CD4-positive, alpha-beta T cell treated with Interleukin-15 for 1 hour (primary cell): ENCODE measurements at regions not wholly inside any gene's neighbourhood (a gene's known extent, or its start where the extent isn't known, plus 50 kb on each side); places are given as distances from the start of the nearest gene placed in this dataset.
A peak's percentile ranks its signal among the peaks of the same experiment; 100 is the strongest.

Source experiments
- DNase-seq: peaks from one replicate; pipeline ENCODE4 v3.0.0-alpha.2; 2020

DNA sequence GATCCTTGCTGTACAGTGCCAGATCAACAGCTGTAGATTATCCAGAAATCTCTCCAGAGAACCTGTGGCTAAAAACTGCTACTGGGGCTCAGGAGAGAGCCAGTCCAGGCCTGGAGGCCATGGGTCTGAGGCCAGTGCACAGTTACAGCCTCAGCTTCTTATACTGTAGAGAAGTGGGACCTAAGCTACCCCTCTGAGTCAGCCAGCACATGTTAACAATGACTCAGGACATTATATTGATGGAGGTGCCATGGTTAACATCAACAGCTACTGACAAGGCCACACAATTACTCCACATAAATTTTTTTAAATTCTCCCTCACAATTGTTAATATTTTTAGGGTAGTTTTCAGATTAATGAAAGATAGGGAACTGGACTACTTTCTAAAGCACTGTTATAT is 138.5 kb downstream of the RBM26 start:
- DNase-seq = no peak

DNA sequence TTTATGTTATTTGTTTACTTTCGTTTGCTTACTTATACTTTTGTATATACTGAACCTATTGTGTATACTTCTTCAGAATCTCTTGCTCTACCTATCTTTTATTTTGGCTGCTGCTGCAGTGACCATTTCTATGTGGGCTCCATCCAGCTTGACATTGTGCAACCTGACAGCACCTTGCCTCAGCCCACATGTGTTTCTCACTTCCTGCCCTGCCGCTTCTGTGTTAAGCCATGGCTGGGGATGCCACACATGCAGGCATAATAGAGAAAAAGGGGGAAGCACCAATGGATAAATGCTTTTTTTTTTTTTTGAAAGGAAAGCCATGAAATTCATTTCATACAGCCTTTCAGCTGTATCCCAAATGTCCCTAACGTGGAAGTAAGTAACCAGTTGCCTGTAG is 147.6 kb downstream of the RBM26 start:
- DNase-seq = no peak

DNA sequence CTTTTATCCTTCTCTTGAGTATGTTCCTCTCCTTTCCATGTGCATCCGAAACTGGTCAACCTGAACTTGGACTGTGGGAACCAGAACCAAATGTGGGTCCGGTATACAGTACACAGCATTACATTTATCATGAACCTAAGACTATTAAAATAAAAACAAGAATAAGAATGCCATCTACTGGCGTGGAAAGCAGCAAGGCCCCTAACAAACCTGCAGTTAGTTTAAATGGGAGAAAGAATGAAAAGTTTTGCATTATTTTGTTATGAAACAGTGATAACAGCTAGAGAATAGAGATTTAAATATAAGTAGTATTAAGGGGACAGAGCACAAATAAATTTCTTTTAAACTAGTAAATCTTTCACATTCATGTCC is 159.5 kb downstream of the RBM26 start:
- no peak for DNase-seq

DNA sequence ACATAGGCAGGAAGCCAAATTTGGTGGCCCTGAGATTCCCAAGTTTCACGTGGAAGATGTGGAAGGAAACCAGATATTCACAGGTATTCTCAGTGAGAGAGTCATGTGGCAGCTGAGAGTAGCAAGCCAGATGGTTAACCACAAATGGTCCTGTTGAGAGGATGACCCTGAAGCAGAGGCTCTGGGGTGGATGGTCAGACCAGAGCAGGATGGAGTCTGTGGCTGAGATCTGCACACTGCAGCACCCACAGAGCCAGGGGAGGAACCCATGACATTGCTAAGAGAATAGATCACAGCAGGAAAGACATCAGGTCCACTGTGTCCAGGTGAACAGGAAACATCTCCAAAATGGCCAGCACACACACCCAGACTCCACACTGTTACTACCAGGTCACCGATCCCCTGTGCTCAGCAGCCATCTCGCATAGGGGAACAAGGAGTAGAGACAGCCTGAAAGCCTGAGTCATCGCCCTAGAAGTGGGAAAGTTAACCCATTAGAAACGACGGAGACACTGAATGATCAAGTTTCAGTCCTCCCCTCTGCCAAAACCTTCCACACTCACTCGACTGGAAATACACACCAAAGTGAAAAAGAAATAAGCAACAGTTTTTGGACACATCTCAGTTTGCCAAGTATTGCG is 160.0 kb downstream of the RBM26 start:
- DNase-seq = no peak

DNA sequence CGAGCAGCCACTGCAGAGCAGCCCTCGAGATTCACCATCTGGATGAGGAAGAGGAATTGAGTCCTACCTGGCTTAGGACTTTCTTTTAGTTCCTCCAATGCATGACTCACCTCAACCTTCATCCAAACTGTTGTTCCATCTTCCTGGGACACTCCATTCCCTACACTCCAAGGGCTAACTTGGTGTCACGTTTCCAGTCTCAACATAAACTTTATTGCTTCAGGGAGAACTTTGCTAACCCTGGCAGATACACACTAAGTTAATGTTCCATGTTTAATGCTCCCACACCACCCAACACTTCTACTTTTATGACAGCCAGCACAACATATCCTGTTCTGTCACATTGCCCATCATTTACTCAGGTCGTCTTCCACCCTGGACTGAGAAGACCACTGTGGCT is 164.4 kb downstream of the RBM26 start:
- DNase-seq = no peak

DNA sequence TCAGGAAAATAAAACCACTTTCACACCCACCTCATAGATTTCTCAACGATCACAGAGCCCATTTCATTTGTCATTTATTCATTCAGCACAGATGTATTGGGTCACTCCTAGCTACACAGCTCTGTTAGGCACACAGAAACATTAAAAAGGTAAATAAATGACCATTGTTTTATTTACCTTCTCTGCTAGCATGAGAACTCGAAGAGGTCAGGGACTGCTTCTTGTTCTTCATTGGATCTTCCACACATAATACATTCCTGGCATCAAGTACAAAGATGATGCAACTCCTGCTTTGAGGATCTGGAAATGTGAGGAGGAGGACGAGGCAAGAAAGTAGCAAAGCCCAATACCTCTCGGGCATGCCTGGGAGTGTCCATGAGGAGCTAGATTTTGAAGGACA is 168.1 kb downstream of the RBM26 start:
- DNase-seq = no peak

DNA sequence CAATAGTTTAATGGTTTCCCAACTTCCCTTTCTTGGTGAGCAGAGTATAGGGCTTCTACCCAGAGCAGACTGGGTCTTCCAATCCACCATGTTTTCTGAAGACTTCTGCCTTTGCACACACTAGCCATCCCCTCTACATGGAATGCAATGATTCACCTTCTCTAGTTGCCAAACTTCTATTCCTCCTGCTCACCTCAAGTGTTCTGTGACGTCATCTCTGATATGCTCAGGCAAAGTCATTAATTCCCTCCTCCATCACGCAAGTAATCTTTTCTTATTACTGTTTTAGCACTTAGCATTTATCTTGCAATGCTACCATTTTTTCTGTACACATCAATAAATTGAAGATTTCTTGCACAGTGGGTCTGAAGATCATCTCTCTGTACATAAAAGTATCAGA is 174.2 kb downstream of the RBM26 start:
- DNase-seq = no peak

DNA sequence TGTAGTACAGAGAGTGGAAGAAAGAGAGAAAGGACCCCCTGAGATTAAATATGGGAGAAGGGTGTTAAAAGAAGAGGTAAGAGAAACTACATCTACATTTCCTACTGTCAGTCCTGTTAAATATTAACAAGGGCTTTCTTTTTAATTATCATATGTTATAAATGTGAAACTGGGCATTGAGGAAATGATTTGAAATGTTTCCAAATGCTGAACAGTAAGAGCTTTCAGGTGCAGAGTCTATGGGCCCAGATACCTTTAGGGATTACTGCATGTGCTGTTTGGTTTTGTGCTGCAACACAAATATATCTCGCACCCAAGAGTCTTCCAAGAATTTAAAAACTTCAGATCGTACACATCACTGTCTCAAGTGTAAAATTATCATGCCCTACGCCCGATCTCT is 176.3 kb downstream of the RBM26 start:
- DNase-seq = no peak

DNA sequence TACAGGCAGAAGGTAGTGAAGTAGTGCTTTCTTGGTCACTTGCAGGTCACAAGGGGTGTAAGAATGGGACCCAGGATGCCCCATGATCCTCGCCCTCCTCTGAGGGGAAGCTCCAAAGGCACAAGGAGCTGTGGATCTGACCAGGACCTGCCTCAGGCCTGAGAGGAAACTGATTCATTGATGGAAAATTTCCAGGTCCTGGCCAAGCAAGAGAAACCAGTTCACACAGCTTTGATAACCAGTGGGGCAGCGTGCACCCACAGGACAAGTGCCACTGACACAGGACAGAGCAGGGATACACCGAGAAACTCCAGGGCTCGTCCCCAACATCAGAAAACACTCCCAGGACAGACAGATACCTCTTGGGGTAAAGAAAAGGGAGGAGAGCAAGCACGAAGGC is 177.1 kb downstream of the RBM26 start:
- no peak for DNase-seq

DNA sequence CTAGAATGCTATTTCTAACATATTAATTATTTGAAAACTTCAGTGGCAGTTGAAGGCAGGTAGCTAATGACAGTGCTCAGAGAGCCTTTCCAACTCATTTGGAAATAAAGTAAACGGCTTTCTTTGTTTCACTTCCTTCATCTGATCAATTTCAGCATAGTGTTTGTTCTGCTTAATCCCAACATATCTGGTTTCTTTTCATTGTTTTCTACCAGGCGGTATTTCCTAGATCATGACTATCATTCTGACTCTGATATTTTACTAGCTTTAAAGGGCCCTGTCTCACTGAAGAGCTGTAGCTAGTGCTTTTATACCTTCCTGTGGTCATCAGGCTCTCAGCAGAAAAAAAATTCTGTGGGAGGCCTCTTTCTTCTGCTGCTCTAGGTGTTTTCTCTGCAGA is 178.6 kb downstream of the RBM26 start:
- DNase-seq = no peak

DNA sequence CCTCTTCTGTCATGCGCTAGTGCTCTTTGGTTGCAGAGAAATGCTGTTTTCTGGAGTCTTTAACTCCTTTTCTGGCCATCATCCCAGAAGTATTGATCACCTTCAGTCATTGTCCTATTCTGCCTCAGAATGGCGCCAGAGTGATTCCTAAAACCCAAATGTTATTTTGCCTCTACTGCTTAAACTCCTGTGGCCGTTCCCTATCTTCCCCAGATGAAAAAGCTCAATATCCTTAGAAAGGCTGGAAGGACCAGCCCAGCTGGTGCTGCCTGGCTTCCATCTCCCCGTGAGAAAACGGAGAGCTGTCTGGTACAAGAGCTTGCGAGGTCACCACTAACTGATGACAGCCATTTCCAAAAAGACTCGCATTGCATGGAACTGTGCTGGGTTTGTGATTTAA is 179.1 kb downstream of the RBM26 start:
- no peak for DNase-seq

DNA sequence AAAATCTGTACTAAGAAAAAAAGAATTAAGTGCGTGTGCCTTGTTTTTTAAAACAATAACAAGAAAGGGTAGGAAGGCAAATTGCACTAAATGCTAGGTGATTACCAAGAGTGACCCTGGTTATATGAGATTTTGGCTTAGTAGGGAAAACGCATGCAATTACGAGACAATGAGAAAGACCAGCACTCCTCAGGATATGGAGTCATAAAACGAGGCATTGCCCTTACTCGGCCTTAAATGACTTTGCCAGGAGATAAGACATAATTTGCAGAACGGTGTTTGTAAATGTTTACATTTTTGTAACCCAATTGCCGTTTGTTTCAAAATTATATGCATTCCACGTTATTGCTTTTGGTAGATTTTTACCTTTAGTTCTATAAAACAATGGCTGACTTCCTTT is 179.8 kb downstream of the RBM26 start:
- DNase-seq = no peak

DNA sequence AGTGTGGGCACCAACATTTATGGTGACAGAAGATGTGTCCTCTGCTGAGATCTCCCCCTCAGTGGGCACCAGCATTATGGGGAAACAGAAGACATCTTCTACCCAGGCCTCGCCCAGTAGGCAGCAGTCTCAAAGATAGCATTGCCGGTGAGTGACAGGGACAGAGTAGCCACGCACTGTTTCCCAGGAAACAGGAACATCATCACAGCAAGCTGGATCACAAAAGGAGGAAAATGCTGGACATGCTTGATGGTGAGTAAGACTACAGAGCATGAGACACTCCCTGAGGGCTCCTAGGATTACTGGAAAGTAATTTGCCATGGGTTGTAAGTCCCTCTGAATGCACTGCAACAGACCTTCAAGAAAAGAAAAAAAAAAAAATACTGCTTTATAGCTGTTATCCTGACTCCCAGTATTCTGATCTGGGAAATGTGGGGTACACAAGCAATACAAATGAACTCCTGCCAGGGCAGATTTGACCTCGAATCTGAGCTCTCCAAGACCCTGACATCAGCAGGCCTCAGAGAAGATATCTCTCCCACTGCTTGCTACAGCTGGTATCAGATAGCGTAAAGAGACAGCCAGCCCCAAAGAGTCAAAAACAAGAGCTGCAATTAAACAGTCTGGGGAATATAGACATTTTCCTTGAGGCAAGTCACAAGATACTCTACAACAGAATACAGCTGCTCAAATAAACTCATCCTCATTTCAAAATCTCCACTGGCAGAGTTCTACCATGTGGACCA is 180.4 kb downstream of the RBM26 start:
- no peak for DNase-seq

DNA sequence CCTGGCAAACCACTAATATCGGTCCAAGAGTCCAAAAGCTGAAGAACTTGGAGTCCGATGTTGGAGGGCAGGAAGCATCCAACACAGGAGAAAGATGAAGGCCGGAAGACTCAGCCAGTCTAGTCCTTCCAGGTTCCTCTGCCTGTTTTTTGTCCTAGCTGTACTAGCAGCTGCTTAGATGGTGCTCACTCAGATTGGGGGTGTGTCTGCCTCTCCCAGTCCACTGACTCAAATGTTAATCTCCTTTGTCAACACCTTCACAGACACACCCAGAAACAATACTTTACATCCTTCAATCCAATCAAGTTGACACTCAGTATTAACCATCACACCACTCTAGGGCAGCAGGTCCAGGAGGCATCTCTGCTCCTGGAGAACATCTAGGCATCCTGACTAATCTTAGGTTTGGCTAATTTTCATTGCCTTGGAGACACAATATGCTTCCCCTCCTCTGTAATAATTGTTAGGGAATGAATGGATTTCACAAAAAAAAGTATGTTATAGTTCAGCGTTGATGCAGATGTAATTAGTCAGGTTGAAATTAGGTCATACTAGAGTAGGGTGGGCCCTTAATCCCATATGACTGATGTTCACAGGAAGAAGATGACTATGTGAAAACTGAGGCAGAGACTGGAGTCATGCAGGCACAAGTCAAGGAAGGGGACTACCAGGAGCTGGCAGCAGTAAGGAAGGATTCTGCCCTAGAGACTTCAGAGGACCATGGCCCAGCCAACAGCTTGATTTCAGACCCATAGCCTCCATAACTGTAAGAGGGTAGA is 183.4 kb downstream of the RBM26 start:
- no peak for DNase-seq

DNA sequence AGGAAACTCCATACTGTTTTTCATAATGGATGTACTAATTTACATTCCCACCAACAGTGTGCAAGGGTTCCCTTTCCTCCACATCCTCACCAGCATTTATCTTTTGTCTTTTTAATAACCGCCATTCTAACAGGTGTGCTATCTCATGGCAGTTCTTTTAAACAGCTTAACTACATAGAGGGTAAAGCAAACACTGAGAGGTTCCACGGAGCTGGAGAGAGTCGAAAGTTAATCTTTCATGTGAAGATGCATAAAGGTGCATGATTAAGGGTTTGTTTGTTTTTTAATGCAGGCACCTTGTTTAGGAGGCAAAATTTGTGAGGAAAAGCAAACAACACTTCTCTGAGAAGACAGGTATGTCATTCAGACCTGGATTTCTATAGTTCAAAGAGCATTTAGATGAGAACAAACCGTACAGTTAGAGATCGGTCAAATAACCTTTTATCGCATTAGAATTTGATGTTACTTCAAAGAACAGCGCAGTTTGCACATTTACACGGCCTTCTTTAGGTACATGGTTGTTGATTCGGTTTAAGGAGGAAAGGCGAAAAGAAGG is 193.9 kb downstream of the RBM26 start:
- no peak for DNase-seq

DNA sequence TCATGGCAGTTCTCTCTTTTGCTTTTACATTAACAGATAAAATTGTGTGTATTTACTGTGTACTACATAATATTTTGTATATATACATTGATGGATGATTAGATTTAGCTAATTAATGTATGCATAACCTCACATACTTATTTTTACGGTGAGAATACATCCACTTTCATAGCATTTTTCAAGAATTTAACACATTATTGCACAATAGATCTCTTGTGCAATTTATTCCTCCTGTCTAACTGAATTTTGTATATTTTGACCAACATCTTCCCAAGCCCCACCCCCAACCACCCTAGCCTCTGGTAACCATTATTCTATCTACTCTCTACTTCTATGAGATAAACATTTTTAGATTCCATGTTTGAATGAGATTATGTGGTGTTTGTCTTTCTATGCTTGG is 194.7 kb downstream of the RBM26 start:
- no peak for DNase-seq

DNA sequence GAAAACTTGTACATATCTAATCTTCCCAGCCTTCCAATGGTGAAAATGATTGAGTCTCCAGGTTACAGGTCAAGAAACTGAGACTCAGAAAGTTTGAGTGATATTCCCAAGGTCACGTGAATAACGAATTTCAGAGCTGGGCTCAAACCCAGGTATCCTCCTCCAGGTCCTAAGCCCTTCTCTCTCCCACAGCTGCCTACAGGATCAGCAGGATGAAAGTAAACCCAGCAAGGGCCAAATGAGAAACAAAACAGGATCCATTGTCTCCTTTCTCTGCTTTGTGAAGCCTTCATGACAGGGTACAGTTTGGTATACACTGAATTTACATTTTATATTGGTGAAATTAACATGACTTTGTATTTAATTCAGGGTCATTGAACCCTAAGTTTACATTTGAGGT is 208.1 kb downstream of the RBM26 start:
- no peak for DNase-seq

DNA sequence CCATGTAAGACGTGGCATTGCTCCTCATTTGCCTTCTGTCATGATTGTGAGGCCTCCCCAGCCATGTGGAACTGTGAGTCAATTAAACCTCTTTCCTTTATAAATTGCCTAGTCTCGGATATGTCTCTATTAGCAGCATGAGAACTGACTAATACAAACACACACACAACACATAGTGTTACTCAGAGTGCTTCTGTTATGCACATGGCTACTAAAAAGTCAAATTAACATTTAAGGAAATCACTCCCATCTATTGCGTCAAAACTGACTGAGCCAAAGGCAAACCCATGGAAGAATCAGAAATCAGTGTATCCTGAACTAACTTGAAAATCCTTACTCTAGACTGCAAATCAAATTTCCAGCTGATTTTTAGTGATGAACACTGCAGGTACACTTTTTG is 209.2 kb downstream of the RBM26 start:
- no peak for DNase-seq

DNA sequence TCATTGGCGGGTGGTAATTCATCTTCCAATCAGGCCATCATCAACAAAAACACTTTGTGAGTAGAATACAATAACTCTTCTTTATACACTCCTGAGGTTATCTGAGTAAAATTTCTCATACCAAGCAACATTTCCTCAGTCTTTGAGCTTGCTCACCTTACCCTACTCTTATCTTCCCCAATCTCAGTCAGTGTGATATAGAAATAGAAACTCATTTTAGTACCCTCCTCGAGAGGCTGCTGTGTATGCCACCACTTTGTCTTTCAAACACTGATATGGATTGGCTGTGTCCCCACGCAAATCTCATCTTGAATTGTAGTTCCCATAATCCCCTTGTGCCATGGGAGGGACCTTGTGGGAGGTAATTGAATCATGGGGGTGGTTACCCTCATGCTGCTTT is 209.7 kb downstream of the RBM26 start:
- no peak for DNase-seq

DNA sequence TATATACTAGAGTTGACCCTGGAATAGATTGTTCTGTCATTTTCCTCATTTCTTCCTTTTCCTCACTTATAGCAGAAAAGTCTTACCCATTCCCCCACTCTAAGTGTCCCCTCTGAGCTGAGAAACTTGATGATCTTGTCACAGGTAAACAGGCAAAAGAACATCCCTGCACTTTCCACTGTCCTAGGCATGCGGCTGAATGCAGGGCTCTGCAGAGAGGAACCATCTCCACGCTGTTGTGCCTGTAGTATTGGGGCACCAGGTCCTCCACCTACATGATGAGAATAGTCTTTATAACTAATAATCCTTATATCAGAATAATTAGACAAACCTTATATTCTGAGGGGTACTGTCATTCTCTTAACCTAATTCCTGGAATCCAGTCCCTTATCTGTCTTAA is 211.3 kb downstream of the RBM26 start:
- no peak for DNase-seq

DNA sequence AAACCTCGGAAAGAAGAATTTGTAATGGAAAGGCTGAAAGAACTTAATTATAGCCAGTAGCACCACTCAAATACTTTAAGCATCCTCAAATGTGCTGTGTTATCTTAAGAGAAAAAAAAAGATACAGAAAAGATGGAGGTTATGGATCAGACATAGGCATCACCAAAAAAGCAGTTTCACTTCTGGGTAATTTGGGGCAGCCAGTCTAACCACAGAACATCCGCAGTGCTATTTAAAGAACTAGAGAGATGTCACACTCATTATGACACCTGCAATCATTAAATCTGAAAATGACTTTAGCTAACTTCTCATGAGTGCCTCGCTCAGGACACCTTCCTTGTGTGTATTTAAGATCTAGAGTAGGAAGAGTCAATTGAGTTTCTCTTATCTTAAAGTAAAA is 211.8 kb downstream of the RBM26 start:
- DNase-seq = peak; percentile 45

DNA sequence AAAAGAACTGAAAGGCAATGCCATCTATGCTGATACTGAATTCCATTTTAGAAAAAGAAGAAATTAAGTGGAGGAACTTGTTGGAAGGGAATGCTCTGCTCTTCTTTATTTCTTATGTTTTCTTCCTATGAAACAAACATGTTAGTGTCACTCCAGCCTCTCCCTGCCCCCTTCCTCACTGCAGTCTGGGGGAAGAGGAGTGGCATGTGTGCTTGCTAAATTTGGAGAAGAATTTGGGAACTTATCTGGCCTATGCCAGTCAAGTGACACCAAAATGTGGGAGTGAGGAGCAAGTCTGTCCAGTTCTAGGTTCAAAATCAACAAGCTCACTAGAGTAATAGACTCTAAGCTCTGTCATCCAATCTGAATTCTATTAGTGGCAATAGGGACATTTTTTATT is 214.6 kb downstream of the RBM26 start:
- no peak for DNase-seq

DNA sequence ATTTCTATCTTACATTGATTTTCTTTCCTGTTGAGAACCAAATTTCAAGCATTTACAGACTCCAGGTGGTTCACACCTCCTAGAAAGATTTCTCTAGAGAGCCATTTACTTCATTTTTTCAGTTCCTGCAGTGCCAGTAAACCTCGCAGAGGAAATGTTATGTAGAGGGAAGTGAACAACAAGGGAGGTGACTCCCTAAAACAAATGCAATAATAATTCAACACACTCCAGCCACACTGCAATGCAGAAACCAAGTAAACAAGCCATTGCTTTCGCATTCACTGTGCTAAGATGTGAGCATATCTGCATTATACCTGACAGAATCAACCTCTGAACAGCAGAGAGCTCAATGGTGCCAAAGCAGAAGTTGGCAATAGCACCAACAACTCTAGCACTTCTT is 215.1 kb downstream of the RBM26 start:
- DNase-seq = no peak
